GM12878 (cell line): ENCODE measurements at regions not wholly inside any gene's neighbourhood (a gene's known extent, or its start where the extent isn't known, plus 50 kb on each side); places are given as distances from the start of the nearest gene placed in this dataset.

Experiments
- ATAC-seq: fragments of 200-7000 bp; cut with Tn5 transposase; 3 replicates; pipeline ENCODE4 v1.9.1; 2020; ENCODE audit warnings: mild to moderate bottlenecking, moderate library complexity
- BruUV-seq: library from RNA; stranded (reverse); fragments of 400-500 nt; replicated peaks from 2 replicates; lab custom pipeline; 2021; lab: Mats Ljungman, UMichigan
- CTCF ChIA-PET: fragments of 300-600 bp; sonication (Branson Sonifier 250); formaldehyde crosslinking; extraction: SDS; loops from one replicate; lab custom pipeline; 2021; ENCODE audit warnings: inconsistent platforms; lab: Yijun Ruan, JAX
- POLR2A ChIA-PET: fragments of 350-600 bp; formaldehyde crosslinking; extraction: SDS; loops from one replicate; lab custom pipeline; 2021; ENCODE audit warnings: inconsistent platforms; lab: Charles Lee
- RAD21 ChIA-PET: fragments of 300-600 bp; sonication (Branson Sonifier 250); formaldehyde crosslinking; loops from one replicate; lab custom pipeline; 2023; ENCODE audit warnings: antibody characterized with exemption; ENCODE audit not compliant: unreplicated experiment; lab: Charles Lee
- SMC1A ChIA-PET: fragments of 300-600 bp; sonication (Branson Sonifier 250); formaldehyde crosslinking; loops from one replicate; lab custom pipeline; 2023; ENCODE audit not compliant: unreplicated experiment, uncharacterized antibody; lab: Charles Lee
- DNase-seq: peaks from one replicate; pipeline ENCODE4 v3.0.0-alpha.2; 2011; ENCODE audit warnings: low read depth, low spot score
- FAIRE-seq: peaks from 3 replicates; lab custom pipeline; 2011; peaks lifted over from hg19 to GRCh38; lab: Jason Lieb, UNC
- H2AFZ ChIP-seq: 2 replicates; pipeline ENCODE4 v1.6.0; 2011; ENCODE audit warnings: low read depth, low read length, control low read depth; ENCODE audit not compliant: control insufficient read depth
- H3K27ac ChIP-seq: 2 replicates; pipeline ENCODE4 v1.5.1; 2011; ENCODE audit warnings: control low read depth; ENCODE audit not compliant: control insufficient read depth, insufficient read depth
- H3K27me3 ChIP-seq, 2 experiments: replicated peaks in 1 of 2; 2 replicates each; pipeline versions ENCODE4 v1.6.0 to v1.6.1; 2011; ENCODE audit warnings: low read length in 1 of 2; ENCODE audit not compliant: control insufficient read depth in 2 of 2, insufficient read depth in 2 of 2
- H3K36me3 ChIP-seq, 2 experiments: 2 replicates each; pipeline ENCODE4 v1.5.1; 2011; ENCODE audit warnings: low read length in 1 of 2; ENCODE audit not compliant: control insufficient read depth in 2 of 2, insufficient read depth in 2 of 2
- H3K4me1 ChIP-seq: 2 replicates; pipeline ENCODE4 v1.6.1; 2011; ENCODE audit warnings: mild to moderate bottlenecking, low read length, moderate library complexity, mixed read lengths; ENCODE audit not compliant: control insufficient read depth, insufficient read depth
- H3K4me2 ChIP-seq: 2 replicates; pipeline ENCODE4 v1.6.0; 2011; ENCODE audit warnings: control low read depth; ENCODE audit not compliant: control insufficient read depth, insufficient read depth
- H3K4me3 ChIP-seq: fragments of 200-600 bp; sonication (generic); 2 replicates; pipeline ENCODE4 v1.5.1; 2016
- H3K79me2 ChIP-seq: 2 replicates; pipeline ENCODE4 v1.6.0; 2011; ENCODE audit warnings: low read length; ENCODE audit not compliant: control insufficient read depth, insufficient read depth
- H3K9ac ChIP-seq: 2 replicates; pipeline ENCODE4 v1.8.0; 2011; ENCODE audit warnings: low read length, control low read depth, mixed read lengths; ENCODE audit not compliant: control insufficient read depth, insufficient read depth
- H3K9me3 ChIP-seq: replicated peaks from 3 replicates; pipeline ENCODE4 v1.5.1; 2011; ENCODE audit warnings: mild to moderate bottlenecking, low read length; ENCODE audit not compliant: control insufficient read depth, insufficient read depth
- H4K20me1 ChIP-seq: 2 replicates; pipeline ENCODE4 v1.6.0; 2011; ENCODE audit not compliant: control insufficient read depth, insufficient read depth
- BCLAF1 ChIP-seq: fragments of 450-650 bp; IDR thresholded peaks from 2 replicates; pipeline ENCODE4 v1.6.1; 2017; ENCODE audit warnings: antibody characterized with exemption, mild to moderate bottlenecking, moderate library complexity
- BHLHE40 ChIP-seq, 2 experiments: fragments of 450-650 bp in 1 of 2; IDR thresholded peaks; 2 replicates each; pipeline ENCODE4 v1.6.1; 2011 to 2017; ENCODE audit warnings: low read depth in 2 of 2, borderline replicate concordance in 1 of 2, improper control_type of control experiment in 1 of 2, low read length in 1 of 2, mild to moderate bottlenecking in 1 of 2
- CHD4 ChIP-seq: fragments of 200-600 bp; sonication (generic); IDR thresholded peaks from 2 replicates; pipeline ENCODE4 v1.6.1; 2016; ENCODE audit warnings: mild to moderate bottlenecking
- CREM ChIP-seq: IDR thresholded peaks from 2 replicates; pipeline ENCODE4 v1.6.1; 2014; ENCODE audit warnings: antibody characterized with exemption, low read depth
- E4F1 ChIP-seq: fragments of 450-650 bp; IDR thresholded peaks from 2 replicates; pipeline ENCODE4 v1.6.1; 2018; ENCODE audit warnings: borderline replicate concordance, mild to moderate bottlenecking; ENCODE audit not compliant: partially characterized antibody
- EZH2 ChIP-seq: IDR thresholded peaks from 2 replicates; pipeline ENCODE4 v1.6.1; 2012; ENCODE audit warnings: low read depth, mild to moderate bottlenecking, control low read depth, inconsistent platforms, low read length, borderline replicate concordance; ENCODE audit not compliant: control insufficient read depth
- FOXK2 ChIP-seq: fragments of 450-650 bp; IDR thresholded peaks from 2 replicates; pipeline ENCODE4 v1.6.1; 2017; ENCODE audit warnings: mild to moderate bottlenecking, moderate library complexity
- NFIC ChIP-seq: IDR thresholded peaks from 2 replicates; pipeline ENCODE4 v1.6.1; 2012; ENCODE audit warnings: low read depth, mild to moderate bottlenecking, inconsistent platforms, low read length, moderate library complexity
- NFYB ChIP-seq: IDR thresholded peaks from 2 replicates; pipeline ENCODE4 v1.6.1; 2011; ENCODE audit warnings: low read depth, mild to moderate bottlenecking, low read length, improper control_type of control experiment, moderate library complexity; ENCODE audit not compliant: insufficient read depth
- PBX3 ChIP-seq: IDR thresholded peaks from 2 replicates; pipeline ENCODE4 v1.6.1; 2011; ENCODE audit warnings: mild to moderate bottlenecking, low read depth, low read length, moderate library complexity; ENCODE audit not compliant: insufficient replicate concordance
- RFX5 ChIP-seq: IDR thresholded peaks from 2 replicates; pipeline ENCODE4 v1.6.1; 2011; ENCODE audit warnings: low read depth, low read length, improper control_type of control experiment
- SKIL ChIP-seq: fragments of 450-650 bp; IDR thresholded peaks from 2 replicates; pipeline ENCODE4 v1.6.1; 2017; ENCODE audit warnings: mild to moderate bottlenecking, low read depth, inconsistent platforms; ENCODE audit not compliant: poor library complexity, severe bottlenecking
- SMARCA5 ChIP-seq: fragments of 450-650 bp; IDR thresholded peaks from 2 replicates; pipeline ENCODE4 v1.6.1; 2017; ENCODE audit warnings: mild to moderate bottlenecking
- TCF12 ChIP-seq: IDR thresholded peaks from 2 replicates; pipeline ENCODE4 v1.6.1; 2011; ENCODE audit warnings: low read depth, mild to moderate bottlenecking, low read length
- YY1 ChIP-seq: IDR thresholded peaks from 2 replicates; pipeline ENCODE4 v1.6.1; 2011; ENCODE audit warnings: low read depth, mild to moderate bottlenecking, low read length
- ZNF217 ChIP-seq: fragments of 450-650 bp; IDR thresholded peaks from 2 replicates; pipeline ENCODE4 v1.6.1; 2017; ENCODE audit warnings: antibody characterized with exemption, mild to moderate bottlenecking
- ZNF24 ChIP-seq: fragments of 450-650 bp; IDR thresholded peaks from 2 replicates; pipeline ENCODE4 v1.6.1; 2017; ENCODE audit warnings: antibody characterized with exemption, mild to moderate bottlenecking
- WGBS: methylation state at CpG from one replicate; pipeline ENCODE4 v1.1.6; 2016; ENCODE audit warnings: low lambda C conversion rate; ENCODE audit not compliant: insufficient replicate concordance, insufficient coverage; ENCODE audit errors: missing lambda C conversion rate; 5-methylcytosine and 5-hydroxymethylcytosine counted together
- in situ Hi-C: fragments of 300-500 bp; cut with MboI; formaldehyde crosslinking; loops from 9 replicates; pipeline ENCODE4 v1.14.3; 2018; ENCODE audit warnings: mixed read lengths
- intact Hi-C: fragments of 100-400 bp; cut with micrococcal nuclease; formaldehyde crosslinking; loops from one replicate; pipeline ENCODE4 v1.14.2; 2022; ENCODE audit not compliant: unreplicated experiment

- no peaks in the 10 kb centered on the region for H3K4me1 ChIP-seq
- no peaks in the 10 kb centered on the region for H4K20me1 ChIP-seq
- H3K9me3 ChIP-seq = no peaks in the 10 kb centered on the region; the same call in 2 of the 3 replicates
- WGBS = 51% methylated on average over 12 of the region's 12 CpGs
- in situ Hi-C loops (no loop called here), intact Hi-C loops (no loop called here)
- ATAC-seq (no peak), FAIRE-seq (no peak), DNase-seq (no peak)
- H3K27ac ChIP-seq = no peak overlapping the region
- no peaks in the 10 kb centered on the region for H3K27me3 ChIP-seq
- no peaks in the 10 kb centered on the region for H3K79me2 ChIP-seq
- ChIA-PET POLR2A (no interaction called here), SMC1A (no interaction called here), RAD21 (no interaction called here), CTCF (interaction anchor here (0.5 to 0.7 kb wide), 2 partner anchors 31 to 373 kb away, joined by 4 read pairs; no protein-coding TSS in a partner anchor)
- no peak overlapping the region for H3K4me2 ChIP-seq
- no peak overlapping the region for H2AFZ ChIP-seq
- BruUV-seq = no TSS peak
- TF ChIP-seq ZNF24 = no peak
- no peak for TF ChIP-seq CHD4
- no peak for TF ChIP-seq SMARCA5
- no peak for TF ChIP-seq RFX5
- no peak for TF ChIP-seq NFIC
- TF ChIP-seq BCLAF1 = no peak
- no peak for TF ChIP-seq EZH2
- no peak for TF ChIP-seq BHLHE40 (IDR thresholded peaks at IDR 0.05; ENCODE audit: borderline replicate concordance in 1 of 2, low read depth in 2 of 2, low read length in 1 of 2)
- TF ChIP-seq PBX3 = no peak
- TF ChIP-seq TCF12 = no peak
- no peak for TF ChIP-seq CREM
- TF ChIP-seq NFYB = no peak
- TF ChIP-seq E4F1 = no peak
- no peak for TF ChIP-seq SKIL
- TF ChIP-seq FOXK2 = no peak
- no peak for TF ChIP-seq ZNF217
- no peak for TF ChIP-seq YY1
- H3K9ac ChIP-seq = no peak overlapping the region
- no peaks in the 10 kb centered on the region for H3K36me3 ChIP-seq
- no peak overlapping the region for H3K4me3 ChIP-seq
These were observed 199.6 kb downstream of the BCL11B start for GRCh38 chr14:99072433-99072832.
